GM10248 (cell line): ENCODE measurements at regions not wholly inside any gene's neighbourhood (a gene's known extent, or its start where the extent isn't known, plus 50 kb on each side); places are given as distances from the start of the nearest gene placed in this dataset.

Experiments used
- CTCF ChIA-PET: fragments of 300-600 bp; sonication (Branson Sonifier 250); formaldehyde crosslinking; extraction: SDS; loops from one replicate; lab custom pipeline; 2021; ENCODE audit warnings: antibody characterized with exemption; lab: Yijun Ruan, JAX
- POLR2A ChIA-PET: fragments of 350-650 bp; sonication (Branson Sonifier 250); formaldehyde crosslinking; extraction: SDS; loops from one replicate; lab custom pipeline; 2020; ENCODE audit warnings: antibody characterized with exemption; lab: Yijun Ruan, JAX
- DNase-seq: peaks from one replicate; pipeline ENCODE4 v3.0.0; 2012; ENCODE audit errors: extremely low spot score
- TF ChIP-seq, protein P1 (sequence below): IDR thresholded peaks from 2 replicates; pipeline ENCODE4 v1.5.1; 2012; ENCODE audit warnings: mild to moderate bottlenecking, low read depth; ENCODE audit errors: extremely low read depth, missing control alignments, control extremely low read depth

DNA sequence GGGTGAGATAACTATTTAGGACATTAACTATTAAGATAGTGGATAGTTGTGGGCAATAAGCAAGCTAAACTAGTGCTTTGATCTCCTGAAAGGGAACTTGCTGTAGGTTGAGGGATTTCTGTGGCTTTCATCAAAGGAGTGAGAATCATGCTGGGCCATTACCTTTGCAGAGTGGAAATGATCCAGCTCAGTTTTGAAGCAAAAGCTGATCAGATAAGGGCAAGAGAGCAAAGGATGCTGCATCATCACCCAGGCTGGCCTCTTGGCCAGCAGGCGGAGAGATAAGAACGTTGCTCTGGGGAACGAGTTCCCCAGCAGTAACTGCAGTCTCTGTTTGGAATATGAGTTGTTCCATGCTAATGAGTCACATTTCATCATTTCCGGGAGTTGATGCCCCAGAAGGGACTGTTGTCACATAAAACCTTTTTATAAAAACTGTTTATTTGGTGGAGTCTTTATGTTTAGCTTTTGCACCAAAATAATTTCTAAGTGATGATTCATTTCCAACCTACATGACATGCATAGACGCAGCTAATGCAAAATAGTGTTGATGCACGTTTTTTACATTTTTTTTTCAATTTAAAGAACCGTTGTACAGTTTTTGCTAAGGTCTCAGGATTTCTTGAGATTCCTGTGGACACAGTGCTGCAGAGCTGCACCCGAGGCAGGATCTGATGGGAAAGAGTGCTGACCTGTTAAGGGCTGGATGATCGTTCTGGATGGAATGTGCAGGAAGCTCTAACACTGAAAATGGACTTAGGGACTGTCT, 99.3 kb downstream of the ACTBL2 start:
- CTCF ChIA-PET, result interaction anchor here (0.9 to 1.0 kb wide), 2 partner anchors 24 to 85 kb away, joined by 3 read pairs; no protein-coding TSS in a partner anchor
- TF ChIP-seq, protein P1, sequence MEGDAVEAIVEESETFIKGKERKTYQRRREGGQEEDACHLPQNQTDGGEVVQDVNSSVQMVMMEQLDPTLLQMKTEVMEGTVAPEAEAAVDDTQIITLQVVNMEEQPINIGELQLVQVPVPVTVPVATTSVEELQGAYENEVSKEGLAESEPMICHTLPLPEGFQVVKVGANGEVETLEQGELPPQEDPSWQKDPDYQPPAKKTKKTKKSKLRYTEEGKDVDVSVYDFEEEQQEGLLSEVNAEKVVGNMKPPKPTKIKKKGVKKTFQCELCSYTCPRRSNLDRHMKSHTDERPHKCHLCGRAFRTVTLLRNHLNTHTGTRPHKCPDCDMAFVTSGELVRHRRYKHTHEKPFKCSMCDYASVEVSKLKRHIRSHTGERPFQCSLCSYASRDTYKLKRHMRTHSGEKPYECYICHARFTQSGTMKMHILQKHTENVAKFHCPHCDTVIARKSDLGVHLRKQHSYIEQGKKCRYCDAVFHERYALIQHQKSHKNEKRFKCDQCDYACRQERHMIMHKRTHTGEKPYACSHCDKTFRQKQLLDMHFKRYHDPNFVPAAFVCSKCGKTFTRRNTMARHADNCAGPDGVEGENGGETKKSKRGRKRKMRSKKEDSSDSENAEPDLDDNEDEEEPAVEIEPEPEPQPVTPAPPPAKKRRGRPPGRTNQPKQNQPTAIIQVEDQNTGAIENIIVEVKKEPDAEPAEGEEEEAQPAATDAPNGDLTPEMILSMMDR, result no peak
- DNase-seq, result no peak
- POLR2A ChIA-PET, result no interaction called here

DNA sequence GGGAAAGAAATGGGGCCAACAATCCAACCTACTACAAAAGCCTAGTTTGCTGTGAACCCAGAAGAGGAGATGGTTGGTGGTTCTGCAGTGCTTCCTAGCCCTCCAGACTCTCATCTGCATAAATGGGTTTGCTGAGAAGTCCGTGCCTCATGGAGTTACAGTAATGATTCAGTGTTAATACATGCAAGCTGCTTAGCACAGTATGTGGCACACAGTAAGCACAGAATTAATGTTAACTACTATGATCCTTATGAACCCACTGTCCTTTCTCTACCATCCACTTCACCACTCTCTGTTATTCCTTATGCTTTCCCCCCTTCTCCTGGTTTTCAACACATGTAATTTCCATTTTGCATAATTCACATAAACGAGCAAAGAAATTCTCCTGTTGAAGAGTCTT, 100.0 kb downstream of the ACTBL2 start:
- no peak for DNase-seq
- TF ChIP-seq, protein P1, result no peak
- CTCF ChIA-PET, result interaction anchor here (1.0 kb wide), 1 partner anchor 24 kb away, joined by 3 read pairs; no protein-coding TSS in a partner anchor
- POLR2A ChIA-PET, result no interaction called here

DNA sequence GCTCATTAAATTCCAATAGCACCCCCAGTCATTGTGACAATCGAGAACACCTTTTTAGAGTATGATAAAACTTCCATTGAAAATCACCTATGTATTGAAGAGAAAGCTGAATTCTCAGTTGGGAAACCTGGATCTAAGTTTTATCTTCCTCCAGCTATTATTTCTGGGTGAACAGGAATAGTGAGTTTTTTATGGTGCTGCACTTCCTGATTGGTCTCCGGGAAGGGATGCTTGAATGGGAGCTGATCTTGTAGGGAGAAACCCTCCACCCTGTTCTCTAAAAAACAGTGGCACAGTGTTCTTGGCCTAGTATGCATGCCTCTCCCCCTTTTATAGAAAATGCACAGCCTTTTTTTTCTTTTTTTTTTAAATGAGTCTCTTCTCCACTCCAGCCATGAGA, 112.2 kb downstream of the ACTBL2 start:
- ChIA-PET POLR2A (no interaction called here), CTCF (no interaction called here)
- no peak for DNase-seq
- TF ChIP-seq, protein P1, result no peak

DNA sequence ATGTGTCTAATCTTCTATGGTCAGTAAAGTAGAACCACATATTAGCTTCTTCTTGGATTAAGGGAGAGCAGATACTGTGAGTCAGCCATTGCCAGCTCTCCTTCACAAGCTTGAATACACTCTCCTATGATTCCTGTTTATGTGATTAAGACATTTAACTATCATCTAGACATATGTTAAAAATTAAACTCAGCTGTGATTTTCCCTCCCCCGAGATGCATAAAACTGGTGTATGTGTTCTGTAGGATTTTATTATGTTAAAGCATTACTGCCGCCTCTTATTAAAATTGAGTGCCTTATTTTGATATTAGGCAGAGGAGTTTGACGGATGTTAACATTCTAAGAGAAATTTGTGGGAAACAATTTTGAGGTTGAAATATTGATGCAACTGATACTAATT, 114.6 kb downstream of the ACTBL2 start:
- DNase-seq, result no peak
- TF ChIP-seq, protein P1, result no peak
- ChIA-PET POLR2A (no interaction called here), CTCF (no interaction called here)

DNA sequence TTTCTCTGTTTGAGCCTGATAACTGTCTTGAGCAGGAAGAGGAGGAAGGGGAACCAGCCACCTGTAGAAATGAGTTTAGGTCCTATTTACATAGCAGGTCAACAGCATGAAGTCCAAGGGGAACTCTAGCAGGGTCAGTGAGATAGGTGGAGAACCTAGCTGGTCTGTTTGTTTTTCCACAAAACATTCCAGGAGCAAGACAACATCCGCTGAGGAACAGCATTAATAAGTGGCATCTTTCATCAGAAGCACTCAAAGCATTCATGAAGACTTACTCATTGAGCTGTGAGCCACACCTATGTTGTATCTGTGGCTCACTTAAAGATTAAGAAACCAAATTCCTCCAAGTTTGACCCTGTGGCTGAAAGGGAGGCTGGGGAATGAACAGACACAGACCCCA, 115.9 kb downstream of the ACTBL2 start:
- TF ChIP-seq, protein P1, result no peak
- ChIA-PET POLR2A (no interaction called here), CTCF (no interaction called here)
- no peak for DNase-seq

DNA sequence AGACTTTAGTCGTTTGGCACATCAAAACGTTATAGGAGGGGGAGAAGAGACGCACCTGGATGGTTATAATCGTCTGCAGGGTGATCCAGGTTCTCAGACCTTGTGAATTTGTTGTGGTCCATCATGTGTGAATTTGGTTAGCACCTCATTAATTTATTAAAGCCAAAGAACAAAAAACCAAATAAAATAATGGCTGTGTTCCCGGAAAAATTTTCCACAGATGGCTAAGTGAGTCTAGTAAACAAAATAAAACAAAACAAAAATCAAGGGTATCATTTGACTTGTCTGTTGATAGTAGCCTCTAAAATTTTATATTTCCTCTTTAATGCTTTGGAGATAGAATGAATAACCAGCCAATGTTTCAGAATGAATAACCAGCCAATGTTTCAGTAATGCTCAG, 119.7 kb downstream of the ACTBL2 start:
- no peak for DNase-seq
- ChIA-PET POLR2A (no interaction called here), CTCF (no interaction called here)
- TF ChIP-seq, protein P1, result no peak
